PC-3 (cell line): ENCODE measurements at regions not wholly inside any gene's neighbourhood (a gene's known extent, or its start where the extent isn't known, plus 50 kb on each side); places are given as distances from the start of the nearest gene placed in this dataset.

Experiments
- ATAC-seq: fragments of 200-7000 bp; cut with Tn5 transposase; 2 replicates; pipeline ENCODE4 v1.9.1; 2020; ENCODE audit warnings: mild to moderate bottlenecking, moderate library complexity
- BruUV-seq: library from RNA; stranded (reverse); fragments of 400-500 nt; replicated peaks from 2 replicates; lab custom pipeline; 2021; lab: Mats Ljungman, UMichigan
- CTCF ChIA-PET: fragments of 300-600 bp; sonication (Branson Sonifier 250); formaldehyde crosslinking; loops from one replicate; lab custom pipeline; 2022; ENCODE audit warnings: antibody characterized with exemption; lab: Charles Lee
- POLR2A ChIA-PET: fragments of 300-600 bp; sonication (Branson Sonifier 250); formaldehyde crosslinking; loops from one replicate; lab custom pipeline; 2022; ENCODE audit warnings: antibody characterized with exemption; ENCODE audit not compliant: unreplicated experiment; lab: Charles Lee
- DNase-seq: peaks from one replicate; pipeline ENCODE4 v3.0.0-alpha.2; 2015
- H2AFZ ChIP-seq: fragments of 300-600 bp; sonication (generic); 2 replicates; pipeline ENCODE4 v1.6.0; 2016; ENCODE audit warnings: antibody characterized with exemption, low read length
- H3F3A ChIP-seq: fragments of 300-600 bp; sonication (generic); one replicate; pipeline ENCODE4 v1.6.0; 2017; ENCODE audit warnings: antibody characterized with exemption, low read length, control low read depth, mild to moderate bottlenecking; ENCODE audit not compliant: unreplicated experiment
- H3K27ac ChIP-seq: fragments of 300-600 bp; sonication (generic); 2 replicates; pipeline ENCODE4 v1.5.1; 2016; ENCODE audit warnings: mild to moderate bottlenecking, low read length
- H3K27me3 ChIP-seq: fragments of 300-600 bp; sonication (generic); 2 replicates; pipeline ENCODE4 v1.6.1; 2016; ENCODE audit warnings: low read length, mixed read lengths
- H3K36me3 ChIP-seq: fragments of 300-600 bp; sonication (generic); 2 replicates; pipeline ENCODE4 v1.6.1; 2016; ENCODE audit warnings: low read depth, mixed run types, low read length, mixed read lengths
- H3K4me1 ChIP-seq: fragments of 300-600 bp; sonication (generic); 2 replicates; pipeline ENCODE4 v1.5.1; 2016; ENCODE audit warnings: low read length; ENCODE audit not compliant: insufficient read depth
- H3K4me2 ChIP-seq: fragments of 300-600 bp; sonication (generic); 2 replicates; pipeline ENCODE4 v1.6.0; 2016; ENCODE audit warnings: low read length
- H3K4me3 ChIP-seq: fragments of 300-600 bp; sonication (generic); 2 replicates; pipeline ENCODE4 v1.5.1; 2016; ENCODE audit warnings: mild to moderate bottlenecking, low read length, mixed read lengths
- H3K79me2 ChIP-seq: fragments of 300-600 bp; sonication (generic); 2 replicates; pipeline ENCODE4 v1.6.1; 2017; ENCODE audit warnings: low read length, mixed read lengths
- H3K9ac ChIP-seq: fragments of 300-600 bp; sonication (generic); 2 replicates; pipeline ENCODE4 v1.6.0; 2016; ENCODE audit warnings: mild to moderate bottlenecking, low read length
- H3K9me2 ChIP-seq: fragments of 300-600 bp; sonication (generic); replicated peaks from 2 replicates; pipeline ENCODE4 v1.6.1; 2016; ENCODE audit warnings: mixed run types, low read length, mixed read lengths
- H3K9me3 ChIP-seq: fragments of 300-600 bp; sonication (generic); 2 replicates; pipeline ENCODE4 v1.6.1; 2016; ENCODE audit warnings: low read length, mixed read lengths
- H4K20me1 ChIP-seq: fragments of 300-600 bp; sonication (generic); 2 replicates; pipeline ENCODE4 v1.6.1; 2016; ENCODE audit warnings: low read length, mixed read lengths
- EZH2 ChIP-seq: fragments of 300-600 bp; sonication (generic); IDR thresholded peaks from one replicate; pipeline ENCODE4 v1.6.1; 2017; ENCODE audit warnings: antibody characterized with exemption, mild to moderate bottlenecking, low read length; ENCODE audit not compliant: unreplicated experiment
- EZH2phosphoT487 ChIP-seq: fragments of 300-600 bp; sonication (generic); IDR thresholded peaks from 2 replicates; pipeline ENCODE4 v1.6.1; 2018; ENCODE audit warnings: mild to moderate bottlenecking, antibody characterized with exemption, low read length, borderline replicate concordance
- intact Hi-C: fragments of 100-400 bp; cut with micrococcal nuclease; formaldehyde crosslinking; loops from 2 replicates; pipeline ENCODE4 v1.9.0; 2023
- TF ChIP-seq, protein P1 (sequence below): fragments of 300-600 bp; sonication (generic); conservative IDR thresholded peaks from 2 replicates; pipeline ENCODE4 v1.5.1; 2017; ENCODE audit warnings: antibody characterized with exemption, low read depth, mild to moderate bottlenecking, low read length

DNA sequence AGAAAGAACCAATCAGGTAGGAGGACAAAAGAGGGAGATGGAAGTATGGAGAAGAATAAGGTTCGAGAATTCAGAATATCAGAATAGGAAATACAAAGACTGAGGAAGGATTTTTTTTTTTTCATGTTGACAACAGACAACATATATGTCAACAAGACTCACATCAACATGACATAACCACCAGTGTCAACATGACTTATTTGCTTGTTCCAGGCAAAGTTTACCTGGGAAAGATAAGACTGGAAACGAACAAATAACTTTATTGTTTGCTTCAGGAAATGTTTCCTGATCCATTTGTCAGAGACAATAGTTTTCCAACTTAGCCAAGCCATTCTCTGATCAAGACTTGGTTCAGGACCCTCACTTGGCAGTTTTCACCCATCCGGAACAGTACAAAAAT lies 321.9 kb upstream of the NETO1 start:
- peak; percentile 53 for DNase-seq
- H3K36me3 ChIP-seq = no peaks in the 10 kb centered on the region
- no peaks in the 10 kb centered on the region for H3K9me3 ChIP-seq
- no peaks in the 10 kb centered on the region for H3K9me2 ChIP-seq
- ChIA-PET POLR2A (no interaction called here), CTCF (no interaction called here)
- no peaks in the 10 kb centered on the region for H3K79me2 ChIP-seq
- H3K27me3 ChIP-seq = no peaks in the 10 kb centered on the region
- ATAC-seq = peak; percentile 54; the same call in 1 of the 2 replicates
- no peaks in the 10 kb centered on the region for H3F3A ChIP-seq
- no peak overlapping the region for H3K4me3 ChIP-seq
- intact Hi-C loops = no loop called here
- TF ChIP-seq EZH2 (no peak), EZH2phosphoT487 (no peak)
- TF ChIP-seq, protein P1, sequence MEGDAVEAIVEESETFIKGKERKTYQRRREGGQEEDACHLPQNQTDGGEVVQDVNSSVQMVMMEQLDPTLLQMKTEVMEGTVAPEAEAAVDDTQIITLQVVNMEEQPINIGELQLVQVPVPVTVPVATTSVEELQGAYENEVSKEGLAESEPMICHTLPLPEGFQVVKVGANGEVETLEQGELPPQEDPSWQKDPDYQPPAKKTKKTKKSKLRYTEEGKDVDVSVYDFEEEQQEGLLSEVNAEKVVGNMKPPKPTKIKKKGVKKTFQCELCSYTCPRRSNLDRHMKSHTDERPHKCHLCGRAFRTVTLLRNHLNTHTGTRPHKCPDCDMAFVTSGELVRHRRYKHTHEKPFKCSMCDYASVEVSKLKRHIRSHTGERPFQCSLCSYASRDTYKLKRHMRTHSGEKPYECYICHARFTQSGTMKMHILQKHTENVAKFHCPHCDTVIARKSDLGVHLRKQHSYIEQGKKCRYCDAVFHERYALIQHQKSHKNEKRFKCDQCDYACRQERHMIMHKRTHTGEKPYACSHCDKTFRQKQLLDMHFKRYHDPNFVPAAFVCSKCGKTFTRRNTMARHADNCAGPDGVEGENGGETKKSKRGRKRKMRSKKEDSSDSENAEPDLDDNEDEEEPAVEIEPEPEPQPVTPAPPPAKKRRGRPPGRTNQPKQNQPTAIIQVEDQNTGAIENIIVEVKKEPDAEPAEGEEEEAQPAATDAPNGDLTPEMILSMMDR = no peak
- H3K9ac ChIP-seq = no peak overlapping the region
- H3K4me1 ChIP-seq = peaks cover 11% of the 10 kb centered on the region; the same call in 1 of the 2 replicates
- no TSS peak for BruUV-seq
- peak overlapping the region; percentile 5 for H3K27ac ChIP-seq
- no peak overlapping the region for H2AFZ ChIP-seq
- no peaks in the 10 kb centered on the region for H4K20me1 ChIP-seq
- no peak overlapping the region for H3K4me2 ChIP-seq

DNA sequence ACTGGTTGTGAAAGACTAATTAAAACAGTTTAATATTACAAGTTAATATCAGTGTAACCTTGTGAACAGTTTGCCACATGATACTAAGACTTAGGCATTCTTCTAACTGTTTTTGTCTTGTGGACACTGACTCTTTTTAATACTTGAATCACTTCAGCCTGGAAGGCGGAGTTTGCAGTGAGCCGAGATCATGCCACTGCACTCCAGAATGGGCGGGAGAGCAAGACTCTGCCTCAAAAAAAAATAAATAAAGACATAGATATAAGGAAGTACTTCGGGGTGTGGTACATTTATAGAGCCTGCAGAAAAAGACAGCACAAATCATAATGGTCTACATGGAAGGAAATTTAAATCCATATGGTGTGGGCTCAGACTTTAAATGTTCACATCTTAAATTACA lies 300.4 kb upstream of the NETO1 start:
- ChIA-PET POLR2A (no interaction called here), CTCF (no interaction called here)
- peak overlapping the region; percentile 45; the same call in 1 of the 2 replicates for H2AFZ ChIP-seq

DNA sequence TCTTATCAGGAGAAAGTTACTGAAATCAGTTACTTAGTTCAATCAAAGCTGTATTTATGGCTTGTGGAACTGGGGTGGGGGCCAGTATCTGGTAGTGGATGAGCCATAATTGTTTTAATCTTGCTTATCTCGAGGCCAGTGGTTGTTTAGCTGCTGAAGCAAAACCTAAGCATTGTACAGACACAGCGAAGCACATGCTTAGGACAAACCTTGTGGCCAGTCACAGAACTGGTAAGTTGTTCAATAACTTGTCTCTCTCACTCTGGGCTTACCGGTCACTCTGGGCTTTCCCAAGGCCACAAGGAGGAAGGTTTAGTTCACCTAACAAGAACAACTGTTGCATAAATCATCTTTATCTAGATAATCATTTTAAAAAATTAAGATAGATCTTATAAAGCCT lies 296.6 kb upstream of the NETO1 start:
- Histone ChIP-seq H3K36me3 (no peaks in the 10 kb centered on the region), H2AFZ (no peak overlapping the region), H3F3A (no peaks in the 10 kb centered on the region), H3K4me1 (0 out of 2 replicates have a peak, but pooled peaks cover 3% of the 10 kb centered on the region), H3K9ac (no peak overlapping the region), H3K9me3 (no peaks in the 10 kb centered on the region), H3K27me3 (no peaks in the 10 kb centered on the region), H3K27ac (no peak overlapping the region), H3K4me2 (no peak overlapping the region), H3K9me2 (0 out of 2 replicates have a peak, but pooled peaks cover 4% of the 10 kb centered on the region), H4K20me1 (no peaks in the 10 kb centered on the region), H3K79me2 (no peaks in the 10 kb centered on the region), H3K4me3 (no peak overlapping the region)
- BruUV-seq = no TSS peak
- intact Hi-C loops = no loop called here
- no peak for DNase-seq
- TF ChIP-seq EZH2 (no peak), EZH2phosphoT487 (no peak)
- TF ChIP-seq, protein P1 = no peak
- CTCF ChIA-PET = no interaction called here
- ATAC-seq = no peak; the same call in 1 of the 2 replicates
- POLR2A ChIA-PET = no interaction called here

More for the DNA sequence above, 300.4 kb upstream of the NETO1 start:
- ATAC-seq (peak; percentile 37; the same call in 1 of the 2 replicates), DNase-seq (peak; percentile 4)
- Histone ChIP-seq H3K4me1 (no peaks in the 10 kb centered on the region), H3K9me3 (no peaks in the 10 kb centered on the region), H3K36me3 (no peaks in the 10 kb centered on the region), H3K27ac (no peak overlapping the region), H3K9ac (no peak overlapping the region), H3F3A (no peaks in the 10 kb centered on the region), H3K4me3 (no peak overlapping the region), H3K9me2 (no peaks in the 10 kb centered on the region), H3K79me2 (no peaks in the 10 kb centered on the region), H3K27me3 (no peaks in the 10 kb centered on the region), H3K4me2 (no peak overlapping the region), H4K20me1 (no peaks in the 10 kb centered on the region)
- intact Hi-C loops = no loop called here
- TF ChIP-seq EZH2phosphoT487 = no peak
- TF ChIP-seq, protein P1 = no peak
- TF ChIP-seq EZH2 = no peak
- no TSS peak for BruUV-seq
